C4-2B (cell line): ENCODE measurements at regions not wholly inside any gene's neighbourhood (a gene's known extent, or its start where the extent isn't known, plus 50 kb on each side); places are given as distances from the start of the nearest gene placed in this dataset.
"Not testable (repeated sequence)": the region's sequence is repeated elsewhere in the genome, so short reads cannot be mapped to it uniquely, and the experiment has no call there.

ENCODE experiments used
- H3K27ac ChIP-seq: fragments of 450-650 bp; 2 replicates; pipeline ENCODE4 v1.5.1; 2017
- ZFX ChIP-seq: fragments of 450-650 bp; IDR thresholded peaks from 2 replicates; pipeline ENCODE4 v1.6.1; 2017
- TF ChIP-seq, protein P1 (sequence below): fragments of 450-650 bp; conservative IDR thresholded peaks from 2 replicates; pipeline ENCODE4 v1.5.1; 2017; ENCODE audit warnings: mild to moderate bottlenecking

DNA sequence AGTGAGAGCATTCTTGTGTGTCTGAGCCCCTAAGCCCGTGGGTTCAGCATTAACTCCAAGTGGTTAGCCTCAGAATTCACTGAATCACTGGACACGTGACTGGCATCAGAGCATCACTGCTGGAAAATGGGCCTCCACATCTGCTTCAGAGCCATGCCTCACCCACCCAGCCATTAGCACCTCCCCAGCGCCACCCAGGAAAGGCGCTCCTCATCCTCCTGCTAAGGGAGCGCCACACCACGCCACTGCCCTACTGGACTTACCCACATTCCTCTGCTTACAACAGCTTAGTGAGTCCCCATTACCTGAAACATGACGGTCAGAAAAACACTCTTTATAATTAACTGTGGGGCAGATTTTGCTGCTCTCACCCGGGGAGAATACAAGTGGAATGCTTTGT lies 442.6 kb upstream of the MYT1L start:
- TF ChIP-seq, protein P1, sequence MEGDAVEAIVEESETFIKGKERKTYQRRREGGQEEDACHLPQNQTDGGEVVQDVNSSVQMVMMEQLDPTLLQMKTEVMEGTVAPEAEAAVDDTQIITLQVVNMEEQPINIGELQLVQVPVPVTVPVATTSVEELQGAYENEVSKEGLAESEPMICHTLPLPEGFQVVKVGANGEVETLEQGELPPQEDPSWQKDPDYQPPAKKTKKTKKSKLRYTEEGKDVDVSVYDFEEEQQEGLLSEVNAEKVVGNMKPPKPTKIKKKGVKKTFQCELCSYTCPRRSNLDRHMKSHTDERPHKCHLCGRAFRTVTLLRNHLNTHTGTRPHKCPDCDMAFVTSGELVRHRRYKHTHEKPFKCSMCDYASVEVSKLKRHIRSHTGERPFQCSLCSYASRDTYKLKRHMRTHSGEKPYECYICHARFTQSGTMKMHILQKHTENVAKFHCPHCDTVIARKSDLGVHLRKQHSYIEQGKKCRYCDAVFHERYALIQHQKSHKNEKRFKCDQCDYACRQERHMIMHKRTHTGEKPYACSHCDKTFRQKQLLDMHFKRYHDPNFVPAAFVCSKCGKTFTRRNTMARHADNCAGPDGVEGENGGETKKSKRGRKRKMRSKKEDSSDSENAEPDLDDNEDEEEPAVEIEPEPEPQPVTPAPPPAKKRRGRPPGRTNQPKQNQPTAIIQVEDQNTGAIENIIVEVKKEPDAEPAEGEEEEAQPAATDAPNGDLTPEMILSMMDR = no peak
- TF ChIP-seq ZFX = no peak
- H3K27ac ChIP-seq = no peak overlapping the region

DNA sequence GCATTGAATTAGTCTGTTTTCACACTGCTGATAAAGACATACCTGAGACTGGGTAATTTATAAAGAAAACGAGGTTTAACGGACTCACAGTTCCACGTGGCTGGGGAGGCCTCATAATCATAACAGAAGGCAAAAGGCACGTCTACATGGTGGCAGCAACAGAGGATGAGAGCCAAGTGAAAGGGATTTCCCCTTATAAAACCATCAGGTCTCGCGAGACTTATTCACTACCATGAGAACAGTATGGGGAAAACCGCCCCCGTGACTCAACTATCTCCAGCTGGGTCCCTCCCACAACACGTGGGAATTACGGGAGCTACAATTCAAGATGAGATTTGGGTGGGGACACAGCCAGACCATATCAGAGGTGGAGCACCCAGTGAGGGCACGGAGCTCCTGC lies 442.0 kb upstream of the MYT1L start:
- not testable (repeated sequence) for H3K27ac ChIP-seq

DNA sequence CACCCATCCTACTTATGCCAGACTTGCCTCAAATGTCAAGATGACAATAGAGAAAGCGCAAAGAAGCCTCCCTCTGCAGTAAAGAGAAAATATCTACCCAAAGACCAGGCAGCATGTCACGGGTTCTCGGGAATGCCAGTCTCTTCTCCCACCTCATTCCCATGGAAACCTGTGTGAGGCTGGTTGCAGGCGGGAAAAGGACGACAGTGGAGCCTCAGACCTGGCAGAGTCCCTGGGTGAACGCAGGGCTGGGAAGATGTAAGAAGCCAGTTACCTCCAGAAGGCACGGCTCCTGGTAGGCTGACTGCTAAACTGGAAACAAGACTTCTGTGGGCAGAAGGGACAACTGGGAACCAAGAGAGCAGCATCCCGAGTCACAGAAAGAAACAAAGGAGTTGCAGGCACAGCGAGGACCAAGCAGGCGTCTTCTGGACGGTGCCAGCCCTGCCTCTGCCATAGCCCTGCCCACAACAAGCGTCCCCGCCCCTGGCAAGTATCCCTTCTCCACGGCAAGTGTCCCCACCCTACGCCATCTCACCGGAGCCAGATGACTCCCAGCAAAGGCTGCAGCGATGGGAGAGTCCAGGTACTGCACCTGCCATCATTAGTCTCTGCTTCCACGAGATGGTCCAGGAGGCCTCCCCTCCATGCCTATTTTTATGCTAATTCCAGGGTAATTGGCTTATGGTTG lies 440.8 kb upstream of the MYT1L start:
- TF ChIP-seq, protein P1 = no peak
- no peak for TF ChIP-seq ZFX
- no peak overlapping the region for H3K27ac ChIP-seq

DNA sequence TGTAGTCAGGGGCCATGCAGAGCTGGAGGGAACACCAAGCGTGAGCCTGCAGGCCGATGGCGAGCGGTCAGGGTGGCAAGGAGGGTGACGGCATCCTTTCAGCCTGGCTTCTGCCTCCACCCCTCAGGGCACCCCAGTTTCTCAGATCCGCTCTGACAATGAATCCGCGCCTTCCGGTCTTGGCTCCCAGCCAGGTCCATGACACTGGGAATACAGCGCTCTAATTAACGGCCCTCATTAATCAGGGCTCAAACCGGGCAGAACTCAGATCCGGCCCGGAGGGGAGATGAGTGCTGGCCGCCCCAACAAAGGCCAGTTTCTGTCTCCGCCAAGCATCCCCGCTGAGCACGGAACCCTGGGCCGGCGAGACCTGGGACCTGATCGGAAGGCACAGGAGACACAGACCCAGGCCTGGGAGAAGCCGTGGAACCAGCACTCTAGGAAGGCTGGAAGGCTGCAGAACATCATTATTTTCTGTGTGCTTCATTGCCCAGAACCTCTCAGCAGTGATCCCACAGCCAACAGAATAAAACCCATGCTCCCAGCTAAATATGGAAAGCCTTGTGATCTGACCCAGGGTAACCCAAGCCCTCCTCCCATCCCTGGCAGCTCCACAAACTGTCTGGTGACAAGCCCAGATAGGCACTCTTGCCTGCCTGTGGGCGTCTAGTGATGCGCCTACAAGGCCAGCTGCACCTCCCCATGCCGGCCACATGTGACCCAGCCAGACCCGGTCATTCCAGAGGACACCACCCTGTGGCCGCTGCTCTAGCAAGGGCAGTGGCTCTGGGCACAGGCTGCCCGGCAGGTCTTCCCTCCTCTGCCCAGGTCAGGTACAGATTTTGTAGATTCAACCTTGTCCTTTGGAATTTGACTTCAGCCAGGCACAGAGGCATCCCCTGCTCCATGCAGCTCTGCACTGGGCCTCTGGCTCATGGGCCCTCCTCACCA lies 438.7 kb upstream of the MYT1L start:
- TF ChIP-seq, protein P1 = no peak
- H3K27ac ChIP-seq = no peak overlapping the region

DNA sequence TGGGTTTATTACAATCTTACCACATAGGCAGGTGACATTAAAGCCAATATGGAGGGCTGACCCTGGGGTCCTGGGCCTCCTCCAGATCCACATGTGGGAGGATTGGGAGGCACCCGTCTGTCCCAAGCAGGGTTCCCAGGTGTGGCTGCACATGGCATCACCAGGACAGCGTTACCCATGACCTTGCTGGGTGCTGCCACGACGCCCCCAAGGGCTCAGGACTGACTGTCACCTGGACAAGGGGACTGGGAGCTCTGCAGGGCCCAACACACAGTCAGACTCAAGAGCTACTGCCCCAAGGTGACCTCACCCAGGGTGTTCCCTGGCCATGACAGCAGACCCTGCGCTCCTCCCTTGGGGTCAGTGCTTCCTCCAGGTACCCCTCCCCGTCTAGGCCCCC lies 437.4 kb upstream of the MYT1L start:
- TF ChIP-seq ZFX = no peak
- TF ChIP-seq, protein P1 = no peak
- no peak overlapping the region for H3K27ac ChIP-seq

DNA sequence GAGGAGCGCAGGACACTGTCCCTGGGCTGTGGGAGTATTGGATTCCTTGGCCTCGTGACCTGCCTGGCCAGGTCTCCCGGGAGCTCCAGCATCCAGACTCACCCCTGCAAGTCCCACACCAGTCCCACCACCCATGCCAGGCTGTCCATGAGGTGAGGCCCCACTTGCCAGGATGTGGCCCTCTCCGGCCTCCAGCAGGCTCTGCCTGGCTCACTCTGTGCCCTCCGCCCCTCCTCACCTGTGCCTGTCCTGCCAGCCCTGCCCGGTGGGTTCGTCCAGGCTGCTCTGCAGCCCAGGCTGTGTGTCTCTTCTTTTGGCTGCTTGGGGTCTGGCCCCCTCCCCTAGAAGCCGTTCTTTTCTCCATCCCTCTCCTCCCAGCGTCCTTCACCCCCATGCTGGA lies 436.8 kb upstream of the MYT1L start:
- H3K27ac ChIP-seq = no peak overlapping the region
- TF ChIP-seq, protein P1 = no peak
- TF ChIP-seq ZFX = no peak

DNA sequence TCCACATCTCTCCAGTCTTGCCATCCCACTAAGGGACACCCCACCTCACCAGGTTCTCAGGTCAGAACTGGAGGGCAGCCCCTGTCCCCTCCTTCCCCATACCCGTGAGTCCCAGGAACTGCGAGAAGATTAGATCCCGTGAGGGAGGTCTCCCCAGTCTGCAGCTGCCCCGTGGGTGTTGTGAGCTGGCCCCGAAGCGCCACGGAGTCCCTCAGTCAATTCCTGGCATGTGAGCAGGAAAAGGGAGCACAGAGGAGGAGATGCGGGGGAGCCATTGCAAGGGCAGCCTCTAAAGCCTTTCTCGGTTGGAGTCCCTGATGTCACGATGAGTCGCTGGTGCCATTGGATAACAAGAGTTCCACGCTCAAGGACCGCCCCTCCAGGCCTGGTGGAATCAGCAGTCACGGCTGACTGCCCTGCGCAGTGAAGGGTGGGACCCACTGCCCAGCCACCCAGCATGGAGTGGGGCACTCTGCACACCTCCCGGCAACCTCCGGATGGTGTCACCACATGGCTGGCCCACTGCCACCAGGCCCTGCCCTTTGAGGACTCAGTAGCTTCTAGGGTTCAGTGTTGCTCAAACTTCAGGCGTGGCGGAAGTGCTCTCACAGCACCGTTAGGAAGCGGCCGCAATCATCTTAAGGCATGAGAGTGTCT lies 434.9 kb upstream of the MYT1L start:
- TF ChIP-seq, protein P1 = no peak
- TF ChIP-seq ZFX = no peak
- no peak overlapping the region for H3K27ac ChIP-seq
